Progenitor cell of endocrine pancreas (in vitro differentiated cells): ENCODE measurements at regions not wholly inside any gene's neighbourhood (a gene's known extent, or its start where the extent isn't known, plus 50 kb on each side); places are given as distances from the start of the nearest gene placed in this dataset.

Source experiments
- DNase-seq: peaks from one replicate; pipeline ENCODE4 v3.0.0; 2021; ENCODE audit warnings: low spot score; ENCODE audit not compliant: unreplicated experiment
- H3K27ac Mint-ChIP-seq: 2 replicates; pipeline ENCODE4 v1.8.0; 2021; ENCODE audit warnings: mild to moderate bottlenecking, moderate library complexity, mixed read lengths
- H3K27me3 Mint-ChIP-seq: 2 replicates; pipeline ENCODE4 v1.8.0; 2021; ENCODE audit warnings: mixed read lengths
- H3K36me3 Mint-ChIP-seq: 2 replicates; pipeline ENCODE4 v1.8.0; 2022; ENCODE audit warnings: mixed read lengths; ENCODE audit not compliant: insufficient read depth
- H3K4me1 Mint-ChIP-seq: 2 replicates; pipeline ENCODE4 v1.8.0; 2021; ENCODE audit warnings: low read depth, mixed read lengths
- H3K4me3 Mint-ChIP-seq: 2 replicates; pipeline ENCODE4 v1.8.0; 2021; ENCODE audit warnings: low read depth, mild to moderate bottlenecking, moderate library complexity, mixed read lengths
- H3K9me3 Mint-ChIP-seq: 2 replicates; pipeline ENCODE4 v1.8.0; 2021; ENCODE audit warnings: low read depth, mixed read lengths
- TF ChIP-seq, protein P1 (sequence below): fragments of 200-600 bp; sonication (generic); IDR thresholded peaks from one replicate; pipeline ENCODE4 v1.5.0; 2021; ENCODE audit warnings: antibody characterized with exemption, mild to moderate bottlenecking; ENCODE audit not compliant: unreplicated experiment

DNA sequence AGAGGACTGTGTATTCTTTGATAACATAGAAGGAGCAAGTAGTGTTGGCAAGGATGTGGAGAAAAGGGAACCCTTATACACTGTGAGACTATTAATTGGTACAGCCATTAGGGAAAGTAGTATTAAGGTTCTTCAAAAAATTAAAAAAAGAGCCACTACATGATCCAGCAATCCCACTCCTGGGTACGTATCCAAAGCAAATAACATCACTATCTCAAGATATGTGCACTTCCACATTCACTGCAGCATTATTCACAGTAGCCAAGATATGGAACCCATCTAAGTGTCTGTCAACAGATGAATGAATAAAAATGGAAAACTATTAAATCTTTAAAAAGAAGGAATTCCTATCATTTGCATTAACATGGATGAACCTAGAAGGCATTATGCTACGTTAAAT is 693.2 kb upstream of the RIOK2 start:
- no peak overlapping the region for H3K4me3 Mint-ChIP-seq
- H3K27ac Mint-ChIP-seq, result no peak overlapping the region
- H3K9me3 Mint-ChIP-seq, result no peaks in the 10 kb centered on the region
- H3K27me3 Mint-ChIP-seq, result no peaks in the 10 kb centered on the region
- no peak for DNase-seq
- TF ChIP-seq, protein P1, sequence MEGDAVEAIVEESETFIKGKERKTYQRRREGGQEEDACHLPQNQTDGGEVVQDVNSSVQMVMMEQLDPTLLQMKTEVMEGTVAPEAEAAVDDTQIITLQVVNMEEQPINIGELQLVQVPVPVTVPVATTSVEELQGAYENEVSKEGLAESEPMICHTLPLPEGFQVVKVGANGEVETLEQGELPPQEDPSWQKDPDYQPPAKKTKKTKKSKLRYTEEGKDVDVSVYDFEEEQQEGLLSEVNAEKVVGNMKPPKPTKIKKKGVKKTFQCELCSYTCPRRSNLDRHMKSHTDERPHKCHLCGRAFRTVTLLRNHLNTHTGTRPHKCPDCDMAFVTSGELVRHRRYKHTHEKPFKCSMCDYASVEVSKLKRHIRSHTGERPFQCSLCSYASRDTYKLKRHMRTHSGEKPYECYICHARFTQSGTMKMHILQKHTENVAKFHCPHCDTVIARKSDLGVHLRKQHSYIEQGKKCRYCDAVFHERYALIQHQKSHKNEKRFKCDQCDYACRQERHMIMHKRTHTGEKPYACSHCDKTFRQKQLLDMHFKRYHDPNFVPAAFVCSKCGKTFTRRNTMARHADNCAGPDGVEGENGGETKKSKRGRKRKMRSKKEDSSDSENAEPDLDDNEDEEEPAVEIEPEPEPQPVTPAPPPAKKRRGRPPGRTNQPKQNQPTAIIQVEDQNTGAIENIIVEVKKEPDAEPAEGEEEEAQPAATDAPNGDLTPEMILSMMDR, result no peak
- H3K36me3 Mint-ChIP-seq, result no peaks in the 10 kb centered on the region
- H3K4me1 Mint-ChIP-seq, result no peaks in the 10 kb centered on the region

DNA sequence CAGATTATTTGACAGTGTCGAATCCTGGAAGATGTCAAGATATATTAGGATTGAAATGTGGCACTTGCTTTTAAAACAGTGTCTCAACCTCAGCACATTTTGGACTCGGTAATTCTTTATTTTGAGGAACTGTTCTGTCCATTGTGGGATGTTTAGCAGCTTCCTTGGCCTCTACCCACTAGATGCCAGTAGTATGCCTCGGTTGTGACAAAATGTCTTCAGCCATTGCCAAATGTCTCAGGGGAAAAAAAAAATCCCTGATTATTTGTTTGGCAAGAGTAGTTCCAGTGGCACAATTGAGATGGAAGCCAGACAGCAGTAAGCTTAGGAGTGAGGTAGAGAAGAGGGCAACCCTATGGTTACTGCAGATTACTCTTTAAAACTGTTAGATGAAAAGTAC is 694.5 kb upstream of the RIOK2 start:
- H3K4me3 Mint-ChIP-seq, result no peak overlapping the region
- H3K36me3 Mint-ChIP-seq, result no peaks in the 10 kb centered on the region
- TF ChIP-seq, protein P1, result no peak

DNA sequence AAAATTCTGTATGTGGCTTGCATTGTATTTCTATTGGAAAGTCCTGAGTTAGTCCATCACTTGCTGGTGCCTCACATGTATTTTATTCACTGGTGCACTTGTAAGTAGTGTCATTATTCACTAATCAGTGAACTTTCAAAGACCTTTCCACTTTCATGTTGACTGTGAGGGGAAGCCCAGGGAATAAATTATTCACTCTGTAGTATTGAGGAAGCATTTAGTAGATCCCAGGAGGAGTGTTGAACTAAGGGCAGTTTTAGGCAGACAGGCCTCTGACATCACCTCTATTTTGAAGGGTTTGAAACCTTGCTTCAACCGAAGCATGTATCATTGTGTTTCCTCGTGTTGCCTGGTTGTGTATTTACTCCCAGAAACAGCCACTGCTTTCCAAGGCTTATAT is 705.4 kb upstream of the RIOK2 start:
- Mint-ChIP-seq H3K36me3 (no peaks in the 10 kb centered on the region), H3K9me3 (no peaks in the 10 kb centered on the region), H3K27ac (no peak overlapping the region), H3K4me1 (no peaks in the 10 kb centered on the region), H3K27me3 (no peaks in the 10 kb centered on the region), H3K4me3 (no peak overlapping the region)
- TF ChIP-seq, protein P1, result no peak
- DNase-seq, result no peak

More for the DNA sequence above, 694.5 kb upstream of the RIOK2 start:
- no peak for DNase-seq
- Mint-ChIP-seq H3K27me3 (no peaks in the 10 kb centered on the region), H3K27ac (no peak overlapping the region), H3K9me3 (no peaks in the 10 kb centered on the region), H3K4me1 (no peaks in the 10 kb centered on the region)

DNA sequence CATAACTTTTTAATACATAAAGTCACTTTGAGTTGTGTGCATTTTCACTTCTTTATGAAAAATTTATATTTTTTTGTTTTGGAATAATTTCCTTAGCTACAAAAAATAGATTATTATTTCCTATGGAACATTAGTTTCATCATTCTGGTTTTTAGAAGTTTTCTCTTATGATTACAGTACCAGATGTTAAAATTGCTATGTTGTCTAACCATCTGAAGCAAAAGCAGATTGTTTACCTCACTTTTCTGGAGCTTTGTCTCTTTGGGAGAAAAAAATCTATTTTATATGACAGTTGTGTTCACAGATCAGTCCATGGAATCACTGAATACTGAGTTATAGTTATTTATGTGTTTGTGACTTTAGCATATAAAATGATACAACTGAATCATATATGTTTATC is 708.9 kb upstream of the RIOK2 start:
- DNase-seq, result no peak
- no peaks in the 10 kb centered on the region for H3K4me1 Mint-ChIP-seq
- TF ChIP-seq, protein P1, result no peak
- H3K27ac Mint-ChIP-seq, result no peak overlapping the region
- no peaks in the 10 kb centered on the region for H3K36me3 Mint-ChIP-seq
- H3K9me3 Mint-ChIP-seq, result no peaks in the 10 kb centered on the region
- H3K4me3 Mint-ChIP-seq, result no peak overlapping the region
- no peaks in the 10 kb centered on the region for H3K27me3 Mint-ChIP-seq

DNA sequence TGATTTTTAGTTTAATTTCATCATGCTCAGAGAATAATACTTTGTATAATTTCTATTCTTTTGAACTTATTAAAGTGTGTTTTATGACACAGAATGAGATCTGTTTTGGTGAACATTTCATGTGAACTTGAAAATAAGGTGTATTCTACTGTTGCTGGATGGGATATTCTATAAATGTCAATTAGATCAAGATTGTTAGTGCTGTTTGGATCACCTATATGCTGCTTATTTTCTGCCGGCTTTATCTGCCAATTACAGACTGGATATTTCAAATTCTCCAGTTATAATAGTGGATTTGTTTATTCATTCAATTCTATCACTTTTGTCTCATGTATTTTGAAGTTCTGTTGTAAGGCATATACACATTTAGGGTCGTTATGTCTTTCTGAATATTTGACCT is 720.7 kb upstream of the RIOK2 start:
- H3K4me1 Mint-ChIP-seq, result no peaks in the 10 kb centered on the region
- TF ChIP-seq, protein P1, result no peak
- no peak for DNase-seq
- no peak overlapping the region for H3K27ac Mint-ChIP-seq
- H3K27me3 Mint-ChIP-seq, result no peaks in the 10 kb centered on the region
- H3K9me3 Mint-ChIP-seq, result peaks cover 37% of the 10 kb centered on the region
- H3K36me3 Mint-ChIP-seq, result peaks cover 2% of the 10 kb centered on the region
- no peak overlapping the region for H3K4me3 Mint-ChIP-seq
